ENCODE measurements at regions not wholly inside any gene's neighbourhood (a gene's known extent, or its start where the extent isn't known, plus 50 kb on each side); places are given as distances from the start of the nearest gene placed in this dataset.

DNA sequence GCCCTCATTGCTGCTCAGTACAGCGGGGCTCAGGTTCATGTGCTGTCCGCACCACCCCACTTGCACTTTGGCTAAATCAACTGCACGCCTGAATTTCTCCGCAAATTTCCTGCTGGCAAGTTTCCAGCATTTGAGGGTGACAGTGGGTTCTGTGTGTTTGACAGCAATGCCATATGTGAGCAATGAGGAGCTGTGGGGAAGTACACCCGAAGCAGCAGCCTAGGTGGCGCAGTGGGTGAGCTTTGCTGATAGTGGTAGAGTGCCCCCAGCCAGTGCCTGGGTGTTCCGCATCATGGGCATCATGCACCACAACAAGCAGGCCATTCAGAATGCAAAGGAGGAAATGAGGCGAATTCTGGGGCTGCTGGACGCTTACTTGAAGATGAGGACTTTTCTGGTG lies 103.9 kb upstream of the POT1 start:
- TF ChIP-seq, protein P1, sequence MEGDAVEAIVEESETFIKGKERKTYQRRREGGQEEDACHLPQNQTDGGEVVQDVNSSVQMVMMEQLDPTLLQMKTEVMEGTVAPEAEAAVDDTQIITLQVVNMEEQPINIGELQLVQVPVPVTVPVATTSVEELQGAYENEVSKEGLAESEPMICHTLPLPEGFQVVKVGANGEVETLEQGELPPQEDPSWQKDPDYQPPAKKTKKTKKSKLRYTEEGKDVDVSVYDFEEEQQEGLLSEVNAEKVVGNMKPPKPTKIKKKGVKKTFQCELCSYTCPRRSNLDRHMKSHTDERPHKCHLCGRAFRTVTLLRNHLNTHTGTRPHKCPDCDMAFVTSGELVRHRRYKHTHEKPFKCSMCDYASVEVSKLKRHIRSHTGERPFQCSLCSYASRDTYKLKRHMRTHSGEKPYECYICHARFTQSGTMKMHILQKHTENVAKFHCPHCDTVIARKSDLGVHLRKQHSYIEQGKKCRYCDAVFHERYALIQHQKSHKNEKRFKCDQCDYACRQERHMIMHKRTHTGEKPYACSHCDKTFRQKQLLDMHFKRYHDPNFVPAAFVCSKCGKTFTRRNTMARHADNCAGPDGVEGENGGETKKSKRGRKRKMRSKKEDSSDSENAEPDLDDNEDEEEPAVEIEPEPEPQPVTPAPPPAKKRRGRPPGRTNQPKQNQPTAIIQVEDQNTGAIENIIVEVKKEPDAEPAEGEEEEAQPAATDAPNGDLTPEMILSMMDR (IDR thresholded peaks at IDR 0.05): no peak
- ATAC-seq (no peak), DNase-seq (no peak)
- H3K4me3 ChIP-seq: no peak overlapping the region
- H3K9me3 ChIP-seq: no peaks in the 10 kb centered on the region
- intact Hi-C loops (cut with DNase I, micrococcal nuclease): no loop called here
- H3K4me1 ChIP-seq (ENCODE audit: low read depth): no peaks in the 10 kb centered on the region
- no peaks in the 10 kb centered on the region for H3K36me3 ChIP-seq (ENCODE audit: low read depth)

DNA sequence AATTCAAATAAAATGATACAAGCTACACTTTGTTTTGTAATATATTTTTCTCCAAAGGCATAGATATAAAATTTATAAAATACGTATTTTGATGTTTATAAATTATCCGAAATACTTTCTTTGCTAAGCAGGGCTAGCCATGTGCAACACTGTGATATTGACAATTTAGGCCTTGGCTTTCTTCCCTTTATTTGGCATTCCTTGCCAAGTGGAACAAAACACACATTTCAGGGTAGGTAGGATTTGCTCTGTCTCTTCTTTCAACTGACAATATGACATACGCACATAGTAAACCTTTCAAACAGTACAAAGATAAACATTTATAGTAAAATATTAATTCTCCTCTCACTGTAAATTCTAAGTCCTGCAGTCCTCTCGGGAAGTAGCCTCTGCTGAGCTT lies 103.3 kb upstream of the POT1 start:
- DNase-seq (no peak), ATAC-seq (no peak)
- H3K4me1 ChIP-seq (ENCODE audit: low read depth): no peaks in the 10 kb centered on the region
- H3K36me3 ChIP-seq (ENCODE audit: low read depth): no peaks in the 10 kb centered on the region
- H3K9me3 ChIP-seq: no peaks in the 10 kb centered on the region
- TF ChIP-seq, protein P1 (IDR thresholded peaks at IDR 0.05): no peak
- intact Hi-C loops (cut with DNase I, micrococcal nuclease): no loop called here
- H3K4me3 ChIP-seq: no peak overlapping the region

DNA sequence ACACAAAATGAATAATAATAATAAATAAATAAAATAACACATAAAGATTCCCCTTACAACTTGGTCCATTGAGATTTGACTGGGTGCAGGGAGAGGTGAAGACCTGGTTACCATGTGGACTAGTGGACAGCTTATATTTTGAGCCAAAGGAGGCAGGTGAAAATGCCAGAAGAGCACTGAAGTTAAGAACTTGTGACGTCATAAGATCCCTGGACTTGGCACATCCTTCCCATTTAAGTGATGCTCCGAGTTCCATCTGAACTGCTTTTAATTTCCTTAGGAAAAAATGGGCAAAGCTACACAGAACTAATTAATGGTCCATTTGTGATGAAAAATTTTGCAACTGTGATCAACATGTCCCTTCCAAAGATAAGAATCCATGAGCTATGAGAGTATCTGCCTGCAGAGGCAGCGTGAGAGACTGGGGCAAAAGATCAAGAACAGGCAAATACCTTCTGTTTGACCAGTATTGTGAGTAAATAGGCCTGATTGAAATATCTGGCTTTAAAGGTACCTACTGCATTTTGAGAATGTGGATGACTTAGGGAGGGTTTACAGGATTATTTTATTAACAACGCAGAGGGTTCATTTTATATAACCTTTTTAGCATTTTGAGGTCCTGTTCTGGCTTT lies 101.2 kb upstream of the POT1 start:
- ATAC-seq (no peak), DNase-seq (no peak)
- intact Hi-C loops (cut with DNase I, micrococcal nuclease): no loop called here
- Histone ChIP-seq H3K36me3 (ENCODE audit: low read depth) (no peaks in the 10 kb centered on the region), H3K4me3 (no peak overlapping the region), H3K9me3 (no peaks in the 10 kb centered on the region), H3K4me1 (ENCODE audit: low read depth) (no peaks in the 10 kb centered on the region)
- TF ChIP-seq, protein P1 (IDR thresholded peaks at IDR 0.05): no peak

DNA sequence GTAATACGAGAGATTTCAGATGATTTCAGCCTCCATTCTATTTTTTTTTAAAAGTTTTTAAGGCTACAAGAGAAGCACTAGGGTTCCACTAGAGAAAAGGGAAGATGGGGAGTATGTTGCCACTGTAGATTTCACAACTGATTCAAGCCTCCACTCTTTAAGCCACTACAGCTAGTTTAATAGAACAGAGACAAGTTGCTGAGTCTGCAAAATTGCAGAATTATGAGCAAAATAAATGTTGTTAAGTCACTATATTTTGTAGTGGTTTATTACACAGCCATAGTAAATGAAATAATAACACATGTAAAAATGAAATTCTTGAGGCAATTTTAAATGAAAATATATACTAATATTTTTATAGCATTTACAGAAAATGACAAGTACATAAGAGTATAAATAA lies 96.0 kb upstream of the POT1 start:
- Histone ChIP-seq H3K9me3 (no peaks in the 10 kb centered on the region), H3K4me1 (ENCODE audit: low read depth) (no peaks in the 10 kb centered on the region), H3K4me3 (no peak overlapping the region), H3K36me3 (ENCODE audit: low read depth) (no peaks in the 10 kb centered on the region)
- intact Hi-C loops (cut with DNase I, micrococcal nuclease): no loop called here
- TF ChIP-seq, protein P1 (IDR thresholded peaks at IDR 0.05): no peak
- DNase-seq (no peak), ATAC-seq (no peak)

DNA sequence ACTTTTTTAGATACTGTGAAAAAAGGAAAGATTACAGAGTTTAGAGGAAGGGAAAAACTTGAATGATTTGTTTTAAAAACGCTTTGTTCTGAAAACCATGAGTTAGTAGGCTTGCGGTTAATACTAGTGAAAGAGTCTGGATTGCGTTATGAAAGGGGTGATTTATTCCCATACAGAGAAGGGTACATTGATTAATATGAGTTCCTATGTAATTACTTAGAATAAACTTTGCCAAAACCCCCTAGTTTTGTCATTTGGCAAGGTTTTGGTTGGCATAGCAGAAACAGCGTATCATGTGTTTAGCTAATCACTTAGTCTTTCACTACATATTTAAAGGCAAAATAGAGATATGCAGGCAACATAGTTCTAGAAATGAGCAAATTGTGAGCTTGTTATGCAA lies 91.2 kb upstream of the POT1 start:
- no peaks in the 10 kb centered on the region for H3K4me1 ChIP-seq (ENCODE audit: low read depth)
- H3K9me3 ChIP-seq: no peaks in the 10 kb centered on the region
- intact Hi-C loops (cut with DNase I, micrococcal nuclease): no loop called here
- TF ChIP-seq, protein P1 (IDR thresholded peaks at IDR 0.05): no peak
- ATAC-seq (no peak), DNase-seq (no peak)
- no peaks in the 10 kb centered on the region for H3K36me3 ChIP-seq (ENCODE audit: low read depth)
- no peak overlapping the region for H3K4me3 ChIP-seq

DNA sequence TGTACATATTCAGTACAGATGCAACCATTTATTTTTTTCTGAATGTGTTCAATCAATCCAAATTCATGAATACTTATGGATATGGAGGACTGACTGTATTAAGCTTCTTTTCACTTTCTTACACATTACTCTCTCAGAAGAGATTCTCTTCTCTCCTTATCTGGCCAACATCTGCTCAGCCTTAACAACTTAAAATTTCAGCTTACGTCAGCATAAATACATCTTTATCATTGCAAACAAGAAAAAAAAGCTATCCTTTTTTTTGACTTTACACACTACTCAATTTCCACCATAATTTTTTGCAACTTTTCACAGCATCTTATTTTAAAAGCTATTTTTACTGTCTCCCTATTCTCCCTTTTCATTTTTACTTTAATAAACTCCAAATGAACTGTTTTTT lies 80.9 kb upstream of the POT1 start:
- no peaks in the 10 kb centered on the region for H3K4me1 ChIP-seq (ENCODE audit: low read depth)
- H3K9me3 ChIP-seq: no peaks in the 10 kb centered on the region
- H3K4me3 ChIP-seq: no peak overlapping the region
- TF ChIP-seq, protein P1 (IDR thresholded peaks at IDR 0.05): no peak
- no peak for DNase-seq
- ATAC-seq: no peak
- intact Hi-C loops (cut with DNase I, micrococcal nuclease): no loop called here
- H3K36me3 ChIP-seq (ENCODE audit: low read depth): no peaks in the 10 kb centered on the region

Measured in mucosa of descending colon (tissue), 3 donors.